ENCODE measurements at regions not wholly inside any gene's neighbourhood (a gene's known extent, or its start where the extent isn't known, plus 50 kb on each side); places are given as distances from the start of the nearest gene placed in this dataset.
"Not testable (repeated sequence)": the region's sequence is repeated elsewhere in the genome, so short reads cannot be mapped to it uniquely, and the experiment has no call there.

DNA sequence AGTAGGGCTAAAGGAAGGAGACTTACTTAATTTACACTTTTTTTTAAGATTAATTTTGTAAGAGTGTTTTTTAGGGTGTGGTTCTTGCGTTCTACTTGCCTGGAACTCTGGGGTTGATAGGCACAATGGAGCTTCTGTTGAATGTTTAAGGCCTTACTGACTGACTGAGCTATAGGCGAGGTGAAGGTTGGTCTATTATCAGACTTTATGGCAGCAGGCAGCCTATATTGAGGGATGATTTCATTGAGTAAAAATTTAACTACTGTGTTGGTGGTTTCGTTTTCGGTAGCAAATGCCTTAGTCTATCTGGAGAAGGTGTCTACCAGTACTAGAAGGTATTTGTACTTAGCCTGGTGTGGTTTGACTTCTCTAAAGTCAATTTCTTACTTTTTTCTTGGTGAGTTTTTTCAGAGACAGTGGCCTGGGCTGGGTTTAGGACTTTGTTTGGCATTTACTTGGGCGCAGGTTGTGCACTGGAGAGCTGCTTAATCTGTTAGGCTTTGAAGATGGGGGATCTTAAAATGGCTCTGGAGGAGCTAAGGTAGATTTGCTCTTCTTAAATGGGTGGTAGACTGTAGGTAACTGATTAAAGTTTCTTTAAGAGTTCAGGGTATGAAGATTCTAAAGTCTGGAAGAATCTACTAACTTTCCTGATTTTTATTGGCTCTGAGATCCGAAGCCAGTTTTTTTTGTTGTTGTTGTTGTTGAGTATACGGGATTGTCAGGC is 164.5 kb upstream of the CCZ1B start:
- CTCF ChIA-PET; POLR2A ChIA-PET; H3K36me3 ChIP-seq (ENCODE audit: control insufficient read depth in 2 of 2, insufficient read depth in 1 of 2, low read length in 2 of 2); H3K4me1 ChIP-seq (ENCODE audit: control insufficient read depth, insufficient read depth, low read length); H3K27ac ChIP-seq (ENCODE audit: extremely low read depth, low read depth, low read length); H3K9me3 ChIP-seq (ENCODE audit: control insufficient read depth, insufficient read depth, low read depth, low read length); H3K4me3 ChIP-seq (ENCODE audit: low read depth, low read length): not testable (repeated sequence)

DNA sequence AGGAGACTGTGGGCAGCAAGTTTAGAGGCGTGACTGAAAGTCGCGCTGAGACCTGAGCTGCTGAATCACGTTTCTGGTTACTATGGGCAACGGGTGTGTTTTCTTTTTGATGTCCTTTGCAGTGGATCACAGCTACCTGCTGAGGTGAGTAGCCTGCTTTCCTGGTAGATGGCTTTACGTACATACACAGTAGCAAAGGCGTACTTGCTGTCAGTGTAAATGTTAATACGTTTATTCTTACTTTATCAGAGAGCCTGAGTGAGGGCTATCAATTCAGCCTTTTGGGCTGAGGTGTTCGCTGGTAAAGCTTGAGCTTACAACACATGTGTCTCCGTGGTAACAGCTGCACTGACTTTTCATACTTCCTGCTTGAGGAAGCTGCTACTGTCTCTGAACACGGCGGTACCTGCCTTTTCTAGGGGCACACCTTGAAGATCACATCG is 165.1 kb upstream of the CCZ1B start:
- H3K36me3 ChIP-seq (ENCODE audit: control insufficient read depth in 2 of 2, insufficient read depth in 1 of 2, low read length in 2 of 2); H3K9me3 ChIP-seq (ENCODE audit: control insufficient read depth, insufficient read depth, low read depth, low read length); CTCF ChIA-PET; H3K4me3 ChIP-seq (ENCODE audit: low read depth, low read length); H3K27ac ChIP-seq (ENCODE audit: extremely low read depth, low read depth, low read length); H3K4me1 ChIP-seq (ENCODE audit: control insufficient read depth, insufficient read depth, low read length); POLR2A ChIA-PET: not testable (repeated sequence)

DNA sequence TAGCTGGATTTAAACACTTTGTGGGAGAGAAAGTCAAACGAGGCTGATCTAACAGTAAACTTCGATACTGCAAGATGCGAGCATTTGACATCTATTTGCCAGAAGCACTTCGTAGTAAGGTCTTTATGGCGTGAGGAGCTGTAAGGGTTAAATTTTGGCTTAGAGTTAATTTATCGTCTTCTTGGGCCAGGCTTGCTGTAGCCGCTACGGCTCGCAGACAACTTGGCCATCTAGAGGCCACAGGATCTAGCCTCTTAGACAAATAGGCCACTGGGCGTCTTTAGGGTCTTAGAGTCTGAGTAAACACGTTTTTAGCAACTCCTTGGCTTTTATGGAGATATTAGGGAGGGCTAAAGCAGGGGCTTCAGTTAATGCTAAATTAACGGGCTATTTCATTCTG is 165.6 kb upstream of the CCZ1B start:
- H3K36me3 ChIP-seq (ENCODE audit: control insufficient read depth in 2 of 2, insufficient read depth in 1 of 2, low read length in 2 of 2); H3K27ac ChIP-seq (ENCODE audit: extremely low read depth, low read depth, low read length); H3K9me3 ChIP-seq (ENCODE audit: control insufficient read depth, insufficient read depth, low read depth, low read length); H3K4me1 ChIP-seq (ENCODE audit: control insufficient read depth, insufficient read depth, low read length); H3K4me3 ChIP-seq (ENCODE audit: low read depth, low read length); CTCF ChIA-PET; POLR2A ChIA-PET: not testable (repeated sequence)

DNA sequence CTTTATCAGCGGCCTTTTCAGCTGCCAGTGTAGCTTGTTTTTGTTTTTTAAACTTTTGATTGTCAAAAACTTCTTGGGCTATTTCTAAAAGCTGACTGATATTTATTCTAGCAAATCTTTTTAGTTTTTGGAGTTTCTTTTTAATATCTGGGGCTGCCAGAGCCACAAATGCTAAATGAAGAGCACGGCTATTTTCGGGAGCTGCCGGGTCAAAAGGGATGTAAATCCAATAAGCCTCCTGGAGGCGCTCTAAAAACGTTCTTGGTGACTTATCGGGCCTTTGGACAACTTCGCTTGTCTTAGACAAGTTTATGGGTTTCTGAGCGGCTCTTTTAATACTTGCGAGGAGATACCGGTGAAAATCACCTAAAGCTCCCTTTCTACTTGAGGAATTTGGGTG is 166.1 kb upstream of the CCZ1B start:
- CTCF ChIA-PET; H3K4me3 ChIP-seq (ENCODE audit: low read depth, low read length); H3K4me1 ChIP-seq (ENCODE audit: control insufficient read depth, insufficient read depth, low read length); H3K9me3 ChIP-seq (ENCODE audit: control insufficient read depth, insufficient read depth, low read depth, low read length); H3K27ac ChIP-seq (ENCODE audit: extremely low read depth, low read depth, low read length); H3K36me3 ChIP-seq (ENCODE audit: control insufficient read depth in 2 of 2, insufficient read depth in 1 of 2, low read length in 2 of 2); POLR2A ChIA-PET: not testable (repeated sequence)

DNA sequence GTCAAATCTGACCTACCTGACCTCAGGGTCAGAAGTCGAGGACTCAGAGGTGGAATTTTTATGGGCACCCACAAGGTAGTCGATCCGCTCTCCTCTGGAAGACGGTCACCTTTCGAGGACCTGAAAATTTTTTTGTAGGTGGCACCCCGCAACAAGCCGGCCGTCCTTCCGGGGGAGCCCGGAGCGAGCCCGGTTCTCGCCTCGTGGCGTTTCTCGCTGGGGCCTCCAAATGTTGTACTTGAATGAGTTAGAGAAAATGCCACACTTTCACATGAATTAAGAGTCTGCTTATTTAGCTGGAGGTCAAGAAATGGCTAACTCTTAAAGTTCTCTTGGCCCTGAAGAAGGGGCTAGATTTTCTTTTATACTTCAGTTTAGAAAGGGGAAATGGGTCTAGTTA is 169.0 kb upstream of the CCZ1B start:
- POLR2A ChIA-PET, CTCF ChIA-PET: not testable (repeated sequence)

DNA sequence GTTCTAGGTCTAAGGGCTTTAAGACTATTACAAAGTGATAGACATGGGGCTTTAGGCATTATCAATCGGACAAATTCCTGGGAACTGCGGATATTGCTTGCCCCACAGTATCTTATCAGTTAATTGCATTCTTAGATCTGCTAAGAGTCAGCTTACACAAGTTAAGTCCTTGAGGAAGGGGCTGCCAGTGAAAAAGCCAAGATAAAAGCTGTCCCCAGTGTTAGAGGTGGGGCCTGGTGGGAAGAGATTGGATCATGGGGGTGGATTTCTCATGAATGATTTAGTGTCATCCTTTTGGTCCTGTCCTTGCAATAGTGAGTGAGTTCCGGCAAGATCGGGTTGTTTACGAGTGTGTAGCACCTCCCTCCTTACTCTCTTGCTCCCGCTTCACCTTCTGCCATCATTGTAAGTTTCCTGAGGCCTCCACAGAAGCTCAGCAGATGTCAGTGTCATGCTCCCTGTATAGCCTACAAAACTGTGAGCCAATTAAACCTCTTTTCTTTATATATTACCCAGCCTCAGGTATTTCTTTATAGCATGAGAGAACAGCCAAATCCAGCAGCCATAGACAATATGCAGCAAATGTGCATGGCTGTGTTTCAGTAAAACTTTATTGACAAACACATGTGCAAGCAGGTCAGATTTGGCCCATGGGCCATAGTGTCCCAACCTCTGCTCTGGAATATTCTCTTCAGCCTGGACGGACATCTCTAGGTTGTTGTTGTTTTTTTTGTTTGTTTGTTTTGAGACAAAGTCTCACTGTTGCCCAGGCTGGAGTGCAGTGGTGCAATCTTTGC is 169.6 kb upstream of the CCZ1B start:
- CTCF ChIA-PET; H3K27ac ChIP-seq (ENCODE audit: extremely low read depth, low read depth, low read length); H3K36me3 ChIP-seq (ENCODE audit: control insufficient read depth in 2 of 2, insufficient read depth in 1 of 2, low read length in 2 of 2); H3K4me1 ChIP-seq (ENCODE audit: control insufficient read depth, insufficient read depth, low read length); POLR2A ChIA-PET; H3K4me3 ChIP-seq (ENCODE audit: low read depth, low read length); H3K9me3 ChIP-seq (ENCODE audit: control insufficient read depth, insufficient read depth, low read depth, low read length): not testable (repeated sequence)

More for the DNA sequence above, 169.0 kb upstream of the CCZ1B start:
- H3K27ac ChIP-seq (ENCODE audit: extremely low read depth, low read depth, low read length); H3K4me3 ChIP-seq (ENCODE audit: low read depth, low read length); H3K4me1 ChIP-seq (ENCODE audit: control insufficient read depth, insufficient read depth, low read length); H3K9me3 ChIP-seq (ENCODE audit: control insufficient read depth, insufficient read depth, low read depth, low read length); H3K36me3 ChIP-seq (ENCODE audit: control insufficient read depth in 2 of 2, insufficient read depth in 1 of 2, low read length in 2 of 2): not testable (repeated sequence)

DNA sequence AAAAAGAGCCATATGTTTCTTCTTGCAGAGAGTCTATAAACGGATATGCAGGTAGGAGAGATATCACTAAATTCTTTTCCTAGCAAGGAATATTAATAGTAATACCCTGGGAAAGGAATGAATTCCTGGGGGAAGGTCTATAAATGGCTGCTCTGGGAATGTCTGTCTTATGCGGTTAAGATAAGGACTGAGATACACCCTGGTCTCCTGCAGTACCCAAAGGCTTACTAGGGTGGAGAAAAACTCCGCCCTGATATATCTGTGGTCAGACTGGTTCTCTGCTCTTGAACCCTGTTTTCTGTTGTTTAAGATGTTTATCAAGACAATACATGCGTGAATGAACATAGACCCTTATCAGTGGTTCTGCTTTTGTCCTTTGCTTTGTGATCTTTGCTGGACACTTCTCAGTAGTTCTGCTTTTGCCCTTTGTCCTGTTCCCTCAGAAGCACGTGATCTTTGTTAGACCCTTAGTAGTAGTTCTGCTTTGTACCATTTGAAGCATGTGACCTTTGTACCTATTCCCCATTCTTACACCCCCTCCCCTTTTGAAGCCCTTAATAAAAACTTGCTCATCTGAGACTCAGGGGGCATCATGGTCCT is 173.1 kb upstream of the CCZ1B start:
- H3K4me3 ChIP-seq (ENCODE audit: low read depth, low read length); H3K36me3 ChIP-seq (ENCODE audit: control insufficient read depth in 2 of 2, insufficient read depth in 1 of 2, low read length in 2 of 2); CTCF ChIA-PET; H3K27ac ChIP-seq (ENCODE audit: extremely low read depth, low read depth, low read length); H3K9me3 ChIP-seq (ENCODE audit: control insufficient read depth, insufficient read depth, low read depth, low read length); H3K4me1 ChIP-seq (ENCODE audit: control insufficient read depth, insufficient read depth, low read length); POLR2A ChIA-PET: not testable (repeated sequence)

DNA sequence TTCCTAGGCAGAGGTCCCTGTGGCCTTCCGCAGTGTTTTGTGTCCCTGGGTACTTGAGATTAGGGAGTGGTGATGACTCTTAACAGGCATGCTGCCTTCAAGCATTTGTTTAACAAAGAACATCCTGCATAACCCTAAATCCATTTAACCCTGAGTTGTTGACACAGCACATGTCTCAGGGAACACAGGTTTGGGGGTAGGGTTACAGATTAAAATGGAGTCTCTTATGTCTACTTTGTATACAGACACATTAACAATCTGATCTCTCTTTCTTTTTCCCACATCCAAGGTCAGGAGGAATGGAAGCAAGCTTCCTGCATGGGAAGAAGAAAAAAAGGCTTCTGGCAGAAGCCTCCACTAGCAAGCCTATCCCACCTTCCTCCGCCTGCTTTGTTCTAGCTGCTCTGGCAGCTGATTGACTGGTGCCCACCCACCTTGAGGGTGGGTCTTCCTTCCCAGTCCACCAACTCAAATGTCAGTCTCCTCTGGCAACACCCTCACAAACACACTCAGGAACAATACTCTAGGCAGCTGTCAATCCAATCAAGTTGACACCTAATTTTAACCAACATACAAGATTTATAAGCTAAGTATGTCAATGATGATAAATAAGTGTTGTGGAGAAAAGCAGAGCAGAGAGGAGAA is 176.5 kb upstream of the CCZ1B start:
- no peak overlapping the region for H3K27ac ChIP-seq (ENCODE audit: extremely low read depth, low read depth, low read length)
- H3K36me3 ChIP-seq (ENCODE audit: control insufficient read depth in 2 of 2, insufficient read depth in 1 of 2, low read length in 2 of 2), result no peaks in the 10 kb centered on the region
- no peak overlapping the region for H3K4me3 ChIP-seq (ENCODE audit: low read depth, low read length)
- no peaks in the 10 kb centered on the region for H3K9me3 ChIP-seq (ENCODE audit: control insufficient read depth, insufficient read depth, low read depth, low read length)
- ChIA-PET CTCF (no interaction called here), POLR2A (no interaction called here)
- no peaks in the 10 kb centered on the region for H3K4me1 ChIP-seq (ENCODE audit: control insufficient read depth, insufficient read depth, low read length)
- no peak for TF ChIP-seq KLF10 (tag by site-specific recombination; IDR thresholded peaks at IDR 0.05)
- TF ChIP-seq, protein P1, sequence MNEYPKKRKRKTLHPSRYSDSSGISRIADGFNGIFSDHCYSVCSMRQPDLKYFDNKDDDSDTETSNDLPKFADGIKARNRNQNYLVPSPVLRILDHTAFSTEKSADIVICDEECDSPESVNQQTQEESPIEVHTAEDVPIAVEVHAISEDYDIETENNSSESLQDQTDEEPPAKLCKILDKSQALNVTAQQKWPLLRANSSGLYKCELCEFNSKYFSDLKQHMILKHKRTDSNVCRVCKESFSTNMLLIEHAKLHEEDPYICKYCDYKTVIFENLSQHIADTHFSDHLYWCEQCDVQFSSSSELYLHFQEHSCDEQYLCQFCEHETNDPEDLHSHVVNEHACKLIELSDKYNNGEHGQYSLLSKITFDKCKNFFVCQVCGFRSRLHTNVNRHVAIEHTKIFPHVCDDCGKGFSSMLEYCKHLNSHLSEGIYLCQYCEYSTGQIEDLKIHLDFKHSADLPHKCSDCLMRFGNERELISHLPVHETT (tag by site-specific recombination; IDR thresholded peaks at IDR 0.05), result no peak
- TF ChIP-seq OVOL3 (tag by site-specific recombination; IDR thresholded peaks at IDR 0.05), result no peak
- no peak for TF ChIP-seq ZNF23 (tag by site-specific recombination; IDR thresholded peaks at IDR 0.05; ENCODE audit: borderline replicate concordance)
- TF ChIP-seq ZNF223 (tag by site-specific recombination; IDR thresholded peaks at IDR 0.05), result no peak
- no peak for TF ChIP-seq ZNF404 (tag by site-specific recombination; IDR thresholded peaks at IDR 0.05)
- TF ChIP-seq, protein P2, sequence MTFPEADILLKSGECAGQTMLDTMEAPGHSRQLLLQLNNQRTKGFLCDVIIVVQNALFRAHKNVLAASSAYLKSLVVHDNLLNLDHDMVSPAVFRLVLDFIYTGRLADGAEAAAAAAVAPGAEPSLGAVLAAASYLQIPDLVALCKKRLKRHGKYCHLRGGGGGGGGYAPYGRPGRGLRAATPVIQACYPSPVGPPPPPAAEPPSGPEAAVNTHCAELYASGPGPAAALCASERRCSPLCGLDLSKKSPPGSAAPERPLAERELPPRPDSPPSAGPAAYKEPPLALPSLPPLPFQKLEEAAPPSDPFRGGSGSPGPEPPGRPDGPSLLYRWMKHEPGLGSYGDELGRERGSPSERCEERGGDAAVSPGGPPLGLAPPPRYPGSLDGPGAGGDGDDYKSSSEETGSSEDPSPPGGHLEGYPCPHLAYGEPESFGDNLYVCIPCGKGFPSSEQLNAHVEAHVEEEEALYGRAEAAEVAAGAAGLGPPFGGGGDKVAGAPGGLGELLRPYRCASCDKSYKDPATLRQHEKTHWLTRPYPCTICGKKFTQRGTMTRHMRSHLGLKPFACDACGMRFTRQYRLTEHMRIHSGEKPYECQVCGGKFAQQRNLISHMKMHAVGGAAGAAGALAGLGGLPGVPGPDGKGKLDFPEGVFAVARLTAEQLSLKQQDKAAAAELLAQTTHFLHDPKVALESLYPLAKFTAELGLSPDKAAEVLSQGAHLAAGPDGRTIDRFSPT (tag by site-specific recombination; IDR thresholded peaks at IDR 0.05), result no peak
